ENCODE measurements at regions not wholly inside any gene's neighbourhood (a gene's known extent, or its start where the extent isn't known, plus 50 kb on each side); places are given as distances from the start of the nearest gene placed in this dataset.

DNA sequence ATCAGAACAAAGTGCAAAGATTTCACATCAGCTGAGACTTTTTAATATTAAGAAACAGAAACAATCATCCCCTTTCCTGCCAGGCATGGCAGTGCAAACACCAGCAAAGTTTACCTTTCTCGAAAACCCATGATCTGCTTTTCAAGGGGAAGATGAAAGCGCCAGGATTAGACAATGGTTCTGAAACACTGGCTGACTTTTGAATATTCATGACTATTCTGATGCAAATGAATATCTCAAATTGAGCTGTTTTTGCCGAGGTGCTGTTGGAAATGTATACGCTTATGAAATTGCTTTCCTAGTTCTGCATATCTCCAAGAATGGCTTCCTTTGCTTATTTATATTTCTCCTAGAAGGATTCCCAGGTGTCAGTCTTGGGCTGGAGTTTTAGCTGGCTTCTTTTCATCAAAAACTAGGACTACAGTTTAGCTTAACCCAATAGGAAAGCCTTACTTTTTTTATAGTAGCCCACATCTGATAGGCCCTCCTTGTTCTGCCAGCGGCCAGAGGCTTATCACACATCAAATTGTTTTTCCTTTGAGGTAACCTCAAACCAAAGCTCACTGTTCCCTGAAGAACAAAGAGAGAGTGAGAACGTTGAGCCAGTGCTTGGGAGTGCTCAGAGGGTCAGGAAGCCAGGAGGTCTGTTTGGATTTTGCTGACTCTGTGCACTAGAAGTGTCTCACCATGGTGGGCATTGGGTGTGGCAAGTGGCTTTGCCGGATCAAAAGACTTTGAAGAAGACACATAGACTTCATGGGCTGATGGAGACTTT lies 74.0 kb upstream of the PLCL2 start:
- no peak for DNase-seq

- no peak for DNase-seq
Measured at GRCh38 chr3:16811950-16812349, 72.8 kb upstream of the PLCL2 start.

GRCh38 chr3:16813336-16813735 lies 71.4 kb upstream of the PLCL2 start:
- no peak for DNase-seq

DNA sequence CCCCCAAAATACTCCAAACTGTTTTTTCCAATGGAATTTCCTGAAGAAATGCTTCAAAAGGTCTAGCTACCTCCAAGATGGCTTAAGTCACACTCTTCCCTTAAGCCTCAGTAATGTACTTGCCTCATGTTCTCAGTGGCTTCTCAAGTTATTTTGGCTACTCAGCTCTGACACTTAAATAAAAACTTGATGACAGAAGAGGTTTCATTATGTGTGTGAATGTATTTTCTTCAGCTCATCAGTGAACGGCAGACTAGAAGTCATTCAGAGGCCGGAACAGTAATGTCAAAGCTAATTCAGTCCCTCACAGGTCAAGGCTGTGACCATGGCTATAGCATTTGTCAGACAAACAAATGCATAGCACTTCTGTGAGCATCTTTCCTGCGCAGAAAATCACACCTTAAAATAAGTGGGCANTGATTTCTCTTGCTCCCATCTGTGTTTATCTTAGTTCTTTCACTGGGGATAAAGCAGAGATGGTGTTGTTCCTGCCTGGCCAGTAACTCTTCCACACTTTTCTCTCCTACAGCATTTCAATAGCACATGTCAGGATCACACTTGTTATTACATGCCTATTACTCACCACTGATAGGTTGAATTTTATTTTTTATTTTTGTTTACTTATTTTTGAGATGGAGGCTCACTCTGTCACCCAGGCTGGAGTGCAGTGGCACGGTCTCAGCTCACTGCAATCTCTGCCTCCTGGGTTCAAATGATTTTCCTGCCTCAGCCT lies 68.5 kb upstream of the PLCL2 start:
- DNase-seq: no peak

GRCh38 chr3:16817197-16817596 lies 67.6 kb upstream of the PLCL2 start:
- no peak for DNase-seq

- DNase-seq: no peak
Measured at GRCh38 chr3:16818194-16818593, 66.6 kb upstream of the PLCL2 start.

DNA sequence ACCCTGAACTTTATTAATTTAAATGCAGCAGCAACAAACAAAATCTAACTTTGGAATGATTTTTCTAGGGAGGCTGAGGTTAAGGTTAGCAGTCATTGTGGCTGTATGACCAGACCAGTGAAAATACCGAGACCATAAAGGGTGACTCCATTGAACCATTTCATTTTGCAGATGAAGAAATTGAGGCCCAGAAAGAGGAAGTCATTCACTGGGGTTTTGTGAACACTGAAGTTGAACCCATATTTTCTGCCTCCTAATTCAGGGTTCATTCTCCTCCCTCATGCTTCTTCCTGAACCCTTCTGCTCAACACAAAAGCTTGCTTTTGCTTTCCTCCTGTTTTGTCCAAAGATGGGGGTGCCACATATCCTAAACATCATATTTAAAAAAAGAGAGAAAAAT lies 65.8 kb upstream of the PLCL2 start:
- DNase-seq: no peak

DNA sequence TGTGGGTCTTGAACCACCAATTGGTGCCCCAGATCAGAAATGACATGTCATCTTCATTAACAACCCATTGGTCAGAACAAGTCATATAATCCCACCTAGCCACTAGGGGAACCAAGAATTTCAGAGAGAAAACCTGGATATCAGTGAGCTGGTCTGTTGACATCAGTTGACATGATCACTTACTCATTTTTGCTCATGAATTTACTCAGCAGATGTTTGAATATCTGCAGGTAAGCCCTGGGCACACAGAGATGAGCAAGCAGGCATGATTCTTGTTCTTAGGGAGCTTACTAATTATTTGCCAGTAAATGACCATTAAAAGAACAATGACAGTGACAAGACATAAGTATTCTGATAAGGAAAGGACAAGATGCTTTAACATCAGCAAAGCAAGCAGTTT lies 64.3 kb upstream of the PLCL2 start:
- DNase-seq: no peak

DNA sequence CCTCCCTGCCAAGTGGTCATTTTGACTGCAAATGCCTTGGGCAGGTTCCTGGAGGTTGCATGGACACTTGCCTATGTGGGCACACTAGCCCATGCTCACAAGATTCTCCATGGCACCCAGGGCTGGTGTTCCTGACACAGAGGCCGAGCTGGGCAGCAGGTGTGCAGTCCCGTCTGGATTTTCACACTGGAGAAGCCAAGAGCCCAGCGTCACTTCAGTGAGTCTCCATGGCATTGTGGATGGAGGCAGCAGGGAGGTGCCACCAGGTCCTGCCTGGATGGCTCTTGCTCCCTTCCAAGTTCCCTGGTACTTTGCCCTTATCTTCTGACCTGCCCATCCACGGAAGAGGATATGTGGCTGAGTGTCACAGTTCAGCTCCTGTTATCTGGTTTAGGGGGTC lies 63.7 kb upstream of the PLCL2 start:
- no peak for DNase-seq

DNA sequence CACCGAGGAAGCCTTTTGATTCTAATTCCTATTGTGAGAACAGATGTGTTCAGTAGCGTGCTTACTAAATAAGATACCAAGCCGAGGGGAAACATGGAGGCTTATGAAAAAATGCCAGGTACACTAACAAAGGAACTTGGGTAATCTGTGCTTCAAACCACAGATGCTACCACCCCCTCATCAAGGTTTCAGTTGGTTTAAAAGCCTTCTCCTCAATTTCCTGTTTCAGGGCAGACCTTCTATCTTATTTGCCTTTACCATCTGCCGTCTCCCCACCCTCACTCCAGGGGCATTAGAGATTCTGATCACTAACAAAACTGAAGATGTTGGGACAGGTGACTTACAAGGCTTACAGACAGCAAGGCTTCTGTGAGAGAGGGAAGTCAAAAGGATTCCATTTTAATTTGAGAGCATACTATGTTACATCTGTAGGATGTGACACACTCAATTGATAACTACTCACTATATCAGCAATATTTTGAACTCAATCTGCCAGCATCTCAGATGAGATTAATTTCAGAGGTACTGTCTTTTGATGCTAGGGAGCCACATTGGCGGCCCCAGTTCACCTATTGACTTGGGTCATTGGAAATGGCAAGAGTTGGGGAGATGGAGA lies 60.6 kb upstream of the PLCL2 start:
- DNase-seq: no peak

- no peak for DNase-seq
Measured at GRCh38 chr3:16825617-16826204, 59.0 kb upstream of the PLCL2 start.

DNA sequence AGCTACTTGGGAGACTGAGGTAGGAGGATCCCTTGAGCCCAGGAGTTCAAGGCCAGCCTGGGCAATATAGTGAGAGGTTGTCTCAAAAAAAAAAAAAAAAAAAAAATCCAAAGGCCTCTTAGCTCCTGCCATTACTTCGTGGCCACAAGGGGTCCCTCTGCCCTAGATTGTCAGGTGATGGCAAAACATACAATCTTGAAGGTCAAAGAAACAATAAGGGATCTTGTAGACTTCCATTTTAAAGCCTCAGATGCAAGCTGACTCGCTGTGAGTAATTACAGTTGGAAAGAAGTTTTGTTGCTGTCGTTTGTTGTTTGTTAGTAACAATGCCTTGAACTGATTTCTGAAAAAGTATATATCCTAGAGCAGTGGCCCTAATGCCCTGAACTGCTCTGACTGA lies 55.9 kb upstream of the PLCL2 start:
- no peak for DNase-seq

DNA sequence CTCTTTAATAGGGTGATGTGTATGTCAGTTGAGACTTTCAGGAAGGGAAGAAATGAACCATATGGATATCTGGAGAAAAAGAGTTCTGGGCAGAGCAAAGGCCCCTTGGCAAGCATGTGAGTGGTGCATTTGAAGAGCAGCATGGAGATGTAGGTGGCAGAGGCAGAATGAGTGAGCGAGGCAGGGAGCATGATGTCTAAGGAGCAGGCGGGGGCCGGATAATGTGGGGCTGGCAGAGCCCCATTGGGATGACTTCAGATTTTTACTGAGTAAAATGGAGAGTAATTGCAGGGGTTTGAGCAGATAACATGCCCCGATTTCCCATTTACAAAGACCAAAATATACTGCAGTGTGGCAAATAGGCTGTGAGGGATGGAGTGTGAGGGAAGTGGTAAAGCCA lies 52.9 kb upstream of the PLCL2 start:
- no peak for DNase-seq

- DNase-seq: no peak
Measured at GRCh38 chr3:16834214-16834613, 50.5 kb upstream of the PLCL2 start.

DNA sequence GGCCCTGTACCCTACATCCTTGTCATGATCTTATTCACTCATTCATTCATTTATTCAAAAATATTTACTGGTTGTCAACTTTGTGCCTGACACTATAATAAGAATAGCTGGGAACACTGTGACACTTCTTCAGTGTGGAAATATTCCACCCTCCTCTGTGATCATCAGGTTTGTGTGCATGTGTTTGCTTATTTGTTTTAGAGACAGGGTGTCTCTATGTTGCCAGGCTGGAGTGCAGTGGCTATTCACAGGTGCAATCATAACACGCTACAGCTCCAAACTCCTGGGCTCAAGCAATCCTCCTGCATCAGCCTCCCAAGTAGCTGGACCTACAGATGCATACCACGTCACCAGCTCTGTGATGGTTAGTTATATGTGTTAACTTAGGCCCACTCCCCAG lies 50.0 kb upstream of the PLCL2 start:
- no peak for DNase-seq

Data from NCI-H1930 (cell line).